GM21576 (cell line): ENCODE measurements at regions not wholly inside any gene's neighbourhood (a gene's known extent, or its start where the extent isn't known, plus 50 kb on each side); places are given as distances from the start of the nearest gene placed in this dataset.

Experiments used
- ATAC-seq: cut with Tn5 transposase; IDR thresholded peaks from one replicate; pipeline ENCODE4 v1.9.1; 2021; ENCODE audit warnings: mild to moderate bottlenecking, moderate library complexity; ENCODE audit not compliant: unreplicated experiment

DNA sequence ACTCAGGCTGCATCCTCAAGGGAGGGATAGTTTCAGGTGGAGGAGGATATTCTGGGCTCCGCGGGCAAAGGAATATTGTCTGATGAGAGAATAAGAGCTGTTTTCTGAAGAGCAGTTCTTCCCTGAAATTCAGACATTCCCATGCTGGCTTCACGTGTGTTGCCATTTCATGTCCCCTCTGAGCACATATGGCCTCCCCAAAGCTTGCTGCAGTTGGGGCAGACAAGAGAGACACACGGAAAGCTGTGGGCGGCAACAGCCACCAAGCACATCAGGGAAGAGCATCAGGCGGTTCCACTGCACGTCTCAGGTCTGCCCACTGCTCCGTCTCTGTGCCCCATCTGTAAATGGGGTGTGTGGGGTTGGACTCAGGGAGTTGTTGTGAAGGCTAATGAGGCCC is 247.5 kb upstream of the TSHZ3 start:
- ATAC-seq = no peak

DNA sequence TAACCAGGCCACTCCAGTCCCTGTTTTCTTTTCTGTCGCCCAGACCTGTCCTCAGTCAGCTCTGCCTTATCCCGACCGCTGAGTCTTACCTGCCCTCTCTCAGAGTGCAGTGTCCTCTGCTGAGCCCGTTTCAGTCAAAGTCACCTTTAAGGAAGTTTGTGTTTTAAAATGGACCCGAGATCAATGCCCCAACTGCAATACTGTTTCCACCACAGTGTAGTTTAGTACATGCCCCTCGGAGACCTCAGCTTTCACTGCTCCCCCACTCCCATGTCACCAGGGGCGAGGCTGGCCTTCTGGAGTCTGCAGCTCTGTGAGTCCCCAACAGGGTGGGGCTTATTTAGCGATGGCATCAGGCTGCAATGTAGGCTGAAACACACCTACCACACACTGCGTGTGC is 248.4 kb upstream of the TSHZ3 start:
- no peak for ATAC-seq

GRCh38 chr19:31598730-31599238 is 249.5 kb upstream of the TSHZ3 start:
- ATAC-seq = no peak

GRCh38 chr19:31600731-31601295 is 251.6 kb upstream of the TSHZ3 start:
- ATAC-seq = no peak

GRCh38 chr19:31601855-31602254 is 252.6 kb upstream of the TSHZ3 start:
- ATAC-seq = no peak

- no peak for ATAC-seq
These were observed 253.3 kb upstream of the TSHZ3 start for GRCh38 chr19:31602548-31602947.

DNA sequence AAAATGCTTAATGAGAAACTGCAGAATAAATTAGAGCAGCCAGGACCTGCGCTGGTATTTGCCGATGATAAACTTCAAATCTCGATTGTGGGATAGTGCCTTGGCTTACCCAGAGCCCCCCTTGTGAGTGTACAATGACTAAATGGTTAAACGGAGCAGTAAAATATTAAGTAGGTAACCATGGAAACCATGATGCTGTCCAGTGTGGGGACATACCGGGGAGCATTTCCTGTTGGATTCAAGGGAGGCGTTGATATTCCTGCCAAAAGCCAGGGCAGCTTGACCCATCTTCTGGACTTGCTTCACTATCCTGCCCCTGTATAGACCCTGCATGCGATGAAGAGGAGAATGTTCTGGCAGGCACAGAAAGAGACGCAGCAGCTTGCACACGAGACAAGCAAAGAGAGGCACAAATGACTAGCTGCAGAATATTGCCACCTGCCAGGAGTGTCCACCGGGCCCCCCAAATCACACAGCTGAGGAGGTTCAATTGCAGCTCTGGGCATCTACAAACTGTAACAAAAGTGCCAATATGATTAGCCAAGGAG is 255.3 kb upstream of the TSHZ3 start:
- ATAC-seq = no peak

DNA sequence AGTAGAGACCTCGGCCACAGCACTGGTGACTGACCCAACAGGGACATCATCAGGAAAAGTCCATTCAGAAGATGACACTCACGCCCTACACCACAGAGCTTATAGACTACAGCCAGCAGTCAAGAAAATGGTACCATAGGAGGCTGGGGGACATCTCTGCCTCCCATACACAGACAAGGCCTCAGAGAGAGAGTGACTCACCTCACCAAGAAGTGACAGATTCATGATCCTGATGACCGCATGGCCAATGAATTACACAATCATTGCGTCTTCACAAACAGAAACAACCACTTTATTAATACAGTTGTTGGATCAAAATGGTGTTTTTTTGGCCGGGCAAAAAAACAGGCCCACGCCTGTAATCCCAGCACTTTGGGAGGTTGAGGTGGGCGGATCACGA is 260.8 kb upstream of the TSHZ3 start:
- ATAC-seq = no peak

GRCh38 chr19:31611046-31611877 is 262.0 kb upstream of the TSHZ3 start:
- no peak for ATAC-seq

DNA sequence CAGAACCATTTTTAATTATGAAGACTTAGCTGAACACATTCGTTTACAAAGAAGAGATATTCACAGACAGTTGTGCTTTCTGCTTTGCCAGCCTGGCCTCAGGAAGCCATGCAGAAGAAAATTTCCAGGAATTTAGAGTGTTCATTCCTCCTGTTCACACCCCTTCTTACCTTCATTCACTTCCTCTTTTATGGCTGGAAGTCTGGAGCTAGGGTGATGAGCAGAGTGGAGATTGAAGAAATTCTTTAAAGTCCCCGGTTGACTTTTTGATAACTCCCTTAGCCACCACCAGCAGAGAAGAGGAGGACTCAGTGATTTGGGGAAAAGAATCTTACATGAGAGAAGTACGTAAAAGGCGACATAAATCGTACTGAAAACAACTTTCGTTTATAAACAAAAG is 263.6 kb upstream of the TSHZ3 start:
- no peak for ATAC-seq

DNA sequence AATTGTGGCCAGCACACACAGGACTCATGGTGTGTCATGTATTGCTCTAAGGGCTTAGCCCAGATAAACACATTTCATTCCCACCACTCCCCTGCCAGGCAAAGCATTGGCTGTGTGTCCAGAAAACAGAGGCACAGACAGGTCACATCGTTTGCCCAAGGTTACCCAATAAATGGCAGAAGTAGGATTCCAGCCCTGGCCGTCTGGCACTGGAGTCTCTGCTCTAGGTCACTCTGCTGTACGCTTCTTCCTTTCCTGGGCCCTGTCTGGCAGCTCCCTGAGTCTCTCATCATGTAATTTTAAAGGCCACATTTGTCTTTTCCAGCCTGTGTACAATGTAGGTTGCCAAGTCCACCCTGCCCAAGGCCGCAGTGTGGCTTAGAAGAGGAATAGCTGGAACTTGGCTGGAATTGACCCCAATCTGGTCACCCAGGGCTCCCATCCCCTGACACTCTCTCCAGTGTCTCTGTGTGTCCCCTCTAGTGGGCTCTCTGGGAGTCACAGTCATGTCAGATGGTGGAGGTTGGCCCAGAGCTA is 264.5 kb upstream of the TSHZ3 start:
- ATAC-seq = no peak

DNA sequence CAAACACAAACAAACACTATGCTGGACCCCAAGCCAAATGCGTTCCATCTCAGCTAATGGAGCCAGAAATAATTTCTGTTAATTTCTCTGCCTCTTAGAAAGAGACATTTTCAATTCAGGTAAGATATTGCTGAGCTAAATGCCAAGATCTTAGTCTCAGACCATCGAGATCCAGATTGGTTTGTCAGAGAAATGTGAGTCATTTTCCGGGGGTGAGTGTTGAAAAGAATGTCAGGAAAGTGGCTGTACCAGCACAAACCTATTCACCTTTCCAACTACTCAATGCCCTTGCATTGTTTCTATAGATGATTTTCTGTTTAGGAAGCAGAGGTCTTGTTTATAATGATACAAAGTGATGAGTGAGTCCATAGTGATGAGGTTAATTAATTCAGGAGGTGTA is 266.8 kb upstream of the TSHZ3 start:
- no peak for ATAC-seq

GRCh38 chr19:31617010-31617585 is 267.9 kb upstream of the TSHZ3 start:
- no peak for ATAC-seq

DNA sequence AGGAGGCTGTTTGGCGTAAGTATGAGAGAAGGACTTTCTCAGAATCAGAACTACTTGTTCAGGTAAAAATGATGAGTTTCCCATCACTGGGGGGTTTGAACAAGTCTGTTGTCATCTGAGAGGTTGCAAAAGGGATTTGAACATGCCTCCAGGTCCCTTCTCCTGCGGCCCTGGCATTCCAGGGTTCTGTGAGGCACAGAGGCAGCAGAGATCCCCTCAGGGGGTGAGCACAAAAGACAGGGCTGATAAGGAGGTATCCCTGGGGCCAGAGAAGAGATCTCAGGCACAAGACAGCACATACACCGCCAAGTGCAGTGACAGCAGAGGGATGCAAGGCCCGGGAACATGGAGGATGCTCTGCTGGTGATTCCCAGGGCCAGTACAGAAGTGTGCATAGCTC is 275.8 kb upstream of the TSHZ3 start:
- ATAC-seq = no peak

DNA sequence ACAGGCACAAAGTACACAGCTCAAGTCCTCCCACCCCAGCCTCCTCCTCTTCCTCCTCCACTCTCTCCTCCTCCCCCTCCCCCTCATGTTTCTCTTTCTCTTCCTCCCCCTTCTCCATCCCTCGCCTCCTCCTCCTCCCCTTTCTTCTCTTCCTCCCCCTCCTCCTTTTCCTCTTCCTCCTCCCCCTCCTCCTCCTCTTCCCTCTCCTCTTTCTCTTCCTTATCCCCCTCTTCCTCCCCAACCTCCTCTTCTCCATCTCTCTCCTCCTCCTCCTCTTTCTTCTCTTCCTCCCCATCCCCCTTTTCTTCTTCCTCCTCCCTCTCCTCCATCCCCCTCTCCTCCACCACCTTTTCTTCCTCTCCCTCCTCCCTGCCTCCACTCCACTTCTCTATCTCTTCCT is 276.3 kb upstream of the TSHZ3 start:
- no peak for ATAC-seq

DNA sequence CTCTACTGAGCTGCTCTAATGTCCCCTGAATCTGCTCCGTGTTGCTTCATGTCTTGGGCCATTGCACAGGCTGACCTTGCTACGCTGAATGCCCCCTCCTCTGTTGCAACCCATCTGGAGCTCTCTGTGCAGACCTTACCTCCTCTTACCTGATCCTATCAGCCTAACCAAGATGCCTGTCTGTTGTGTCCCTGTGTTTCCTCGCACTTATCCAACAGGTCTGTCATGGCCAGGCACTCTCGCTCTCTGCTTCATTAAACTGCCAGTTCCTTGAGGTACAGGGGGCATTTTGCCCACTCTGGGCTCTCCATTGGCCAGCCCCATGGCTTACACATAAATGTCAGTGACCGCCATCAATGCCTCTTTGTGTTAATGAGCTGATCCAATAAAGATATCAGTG is 277.7 kb upstream of the TSHZ3 start:
- ATAC-seq = no peak

- no peak for ATAC-seq
These were observed 278.6 kb upstream of the TSHZ3 start for GRCh38 chr19:31627620-31628365.

GRCh38 chr19:31629579-31630363 is 280.5 kb upstream of the TSHZ3 start:
- no peak for ATAC-seq

GRCh38 chr19:31633014-31633413 is 283.8 kb upstream of the TSHZ3 start:
- no peak for ATAC-seq

DNA sequence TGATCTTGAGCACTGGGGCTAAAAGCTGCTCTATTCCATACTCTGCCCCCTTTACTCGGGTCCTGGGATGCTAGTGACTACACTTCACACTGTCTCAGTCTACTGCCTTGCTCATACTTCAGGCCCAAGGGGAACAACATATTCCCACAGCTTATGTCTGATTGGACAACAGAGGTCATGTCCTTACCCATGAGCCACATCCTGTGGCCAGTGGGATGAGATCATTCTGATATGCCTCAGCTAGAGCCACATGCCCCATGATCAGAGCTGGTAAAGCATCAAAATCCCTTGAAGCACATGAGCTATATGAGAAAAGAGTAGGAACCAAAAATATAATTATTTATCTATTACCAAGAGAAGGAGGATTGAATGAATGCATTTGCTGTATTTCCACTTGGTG is 290.1 kb upstream of the TSHZ3 start:
- ATAC-seq = no peak
